CD4-positive, alpha-beta T cell treated with Interferon alpha-2 for 1 hour (primary cell): ENCODE measurements at regions not wholly inside any gene's neighbourhood (a gene's known extent, or its start where the extent isn't known, plus 50 kb on each side); places are given as distances from the start of the nearest gene placed in this dataset.
"Not testable (repeated sequence)": the region's sequence is repeated elsewhere in the genome, so short reads cannot be mapped to it uniquely, and the experiment has no call there.

Experiments
- DNase-seq, 2 donors: peaks; one replicate each; pipeline ENCODE4 v3.0.0-alpha.2; 2020 to 2022

GRCh38 chr2:57372237-57372984 lies 674.2 kb upstream of the VRK2 start:
- no peak for DNase-seq

- DNase-seq: no peak
Observed at GRCh38 chr2:57373530-57373929, 673.1 kb upstream of the VRK2 start.

- DNase-seq: no peak
Observed at GRCh38 chr2:57376985-57377384, 669.6 kb upstream of the VRK2 start.

- no peak for DNase-seq
Observed at GRCh38 chr2:57386305-57386704, 660.3 kb upstream of the VRK2 start.

DNA sequence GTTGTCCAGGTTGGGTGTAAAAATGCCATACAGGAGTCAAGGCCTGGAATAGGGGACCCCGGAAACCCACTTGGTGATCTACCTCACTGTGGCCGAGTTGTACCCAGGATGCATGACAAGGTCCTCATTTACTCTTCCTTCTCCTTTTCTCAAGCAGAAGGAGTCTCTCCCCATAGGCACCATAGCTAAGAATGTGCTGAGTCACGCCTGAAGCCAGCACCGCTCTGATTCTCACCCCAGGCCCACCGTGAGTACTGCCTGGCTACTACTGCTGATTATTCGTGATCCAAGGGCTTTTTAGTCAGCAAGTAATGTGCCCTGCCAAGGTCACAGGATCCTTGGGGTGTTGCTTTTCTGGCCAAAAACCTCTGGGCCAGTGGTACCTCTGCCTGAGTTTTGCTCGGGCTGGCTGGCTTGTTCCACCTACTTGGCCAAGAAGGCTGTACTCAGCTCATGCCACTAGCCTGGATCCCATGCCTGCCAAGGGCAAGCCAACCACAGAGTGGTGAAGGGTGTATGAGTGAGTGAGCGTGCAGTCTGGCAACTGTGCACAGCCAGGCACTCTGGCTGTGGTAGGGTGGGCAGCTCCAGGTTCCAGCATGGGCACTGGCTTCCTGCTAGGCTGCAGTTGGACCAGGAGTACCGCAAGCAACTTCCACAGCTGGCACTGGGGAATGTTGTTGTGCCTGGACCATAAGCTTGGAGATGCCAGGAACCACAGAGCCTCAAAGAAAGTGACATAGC lies 650.1 kb upstream of the VRK2 start:
- no peak for DNase-seq

DNA sequence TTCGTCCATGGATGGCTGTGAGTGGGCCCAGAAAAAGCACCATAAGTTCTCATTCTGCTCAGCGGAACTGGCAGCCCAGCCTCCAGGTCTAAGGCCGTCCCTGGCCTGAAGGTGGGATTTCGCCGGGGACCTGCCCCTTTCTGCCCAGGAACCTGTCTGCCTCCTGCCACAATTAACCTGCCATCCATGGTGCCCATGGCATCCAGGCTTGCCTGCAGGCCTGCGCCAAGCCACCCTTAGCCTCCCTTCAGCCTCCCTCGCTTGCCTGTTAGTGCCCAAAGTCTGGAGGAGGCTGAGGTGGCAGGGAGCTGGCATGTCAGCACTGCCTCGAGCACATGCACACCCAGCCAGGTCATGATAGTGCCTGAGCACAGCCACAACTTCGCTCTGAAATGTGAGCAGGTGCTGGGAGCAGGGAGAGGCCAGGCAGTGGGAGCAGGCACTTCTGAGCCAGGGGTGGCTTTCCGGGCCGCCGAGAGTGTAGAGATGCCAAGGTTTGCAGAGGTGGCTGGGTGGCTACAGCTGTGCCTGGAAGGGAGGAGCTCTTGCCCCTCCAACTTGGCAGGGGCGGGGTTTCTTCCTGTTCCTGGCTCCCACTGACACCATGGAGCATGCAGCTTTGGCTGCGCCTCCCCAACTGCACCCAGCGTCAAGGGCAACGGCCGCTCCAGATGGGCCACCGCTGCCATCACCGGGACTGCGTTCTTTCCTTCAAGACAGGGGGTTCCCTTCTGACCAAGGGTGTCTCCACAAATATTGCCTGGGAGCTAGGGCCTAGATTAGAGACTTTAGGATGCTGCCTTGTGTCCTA lies 648.9 kb upstream of the VRK2 start:
- DNase-seq: no peak

DNA sequence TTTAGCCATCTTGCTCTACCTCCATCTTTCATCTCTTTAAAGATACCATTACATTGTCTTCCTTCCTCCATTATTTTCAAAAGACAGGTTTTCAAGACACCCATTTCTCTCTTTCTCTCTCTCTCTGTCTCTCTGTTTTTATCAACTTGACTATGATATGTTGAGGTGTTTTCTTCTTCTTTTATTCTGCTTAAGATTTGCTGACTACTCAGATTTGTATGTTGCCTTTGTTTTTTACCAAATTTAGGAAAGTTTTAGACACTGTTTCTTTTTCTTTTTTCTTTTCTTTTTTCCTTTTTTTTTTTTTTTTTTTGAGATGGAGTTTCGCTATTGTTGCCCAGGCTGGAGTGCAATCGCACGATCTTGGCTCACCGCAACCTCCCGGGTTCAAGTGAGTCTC lies 647.5 kb upstream of the VRK2 start:
- DNase-seq: no peak

DNA sequence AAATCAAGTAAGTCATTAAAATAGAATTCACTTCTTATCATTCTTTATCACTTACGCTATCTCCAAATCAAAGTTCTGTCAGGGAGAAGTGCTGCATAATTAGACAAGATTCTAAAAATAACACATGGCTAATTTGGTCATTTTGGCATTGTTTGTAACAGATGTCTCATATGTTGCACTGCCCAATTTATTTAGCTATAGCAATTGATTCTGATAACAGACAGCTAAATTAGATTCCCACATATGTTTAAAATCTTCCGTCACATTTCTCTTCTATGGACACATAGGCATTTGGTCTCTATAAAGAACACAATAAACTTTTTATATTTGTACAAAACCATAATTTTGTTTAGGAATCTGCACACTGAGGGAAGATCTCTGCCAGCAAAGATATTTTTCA lies 644.5 kb upstream of the VRK2 start:
- no peak for DNase-seq

GRCh38 chr2:57402755-57403154 lies 643.9 kb upstream of the VRK2 start:
- no peak for DNase-seq

DNA sequence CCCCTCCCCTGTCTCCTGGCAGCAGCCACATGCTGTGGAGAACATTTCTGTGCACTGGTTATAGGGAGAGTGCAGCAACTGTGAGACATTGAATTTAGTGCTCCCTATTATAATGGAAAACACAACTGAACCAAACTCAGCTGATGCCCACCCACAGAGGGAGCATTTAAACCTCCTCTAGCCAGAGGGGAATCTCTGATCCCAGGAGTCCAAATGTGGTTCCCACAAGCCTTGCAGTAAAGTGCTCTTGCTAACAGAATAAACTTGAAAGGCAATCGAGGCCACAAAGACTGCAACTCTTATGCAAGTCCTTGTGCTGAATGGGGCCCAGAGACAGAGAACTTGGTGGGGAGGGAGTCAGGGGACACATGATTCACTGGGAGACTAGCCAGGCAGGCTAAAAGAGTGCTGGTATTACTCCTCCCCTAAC lies 638.8 kb upstream of the VRK2 start:
- no peak for DNase-seq

DNA sequence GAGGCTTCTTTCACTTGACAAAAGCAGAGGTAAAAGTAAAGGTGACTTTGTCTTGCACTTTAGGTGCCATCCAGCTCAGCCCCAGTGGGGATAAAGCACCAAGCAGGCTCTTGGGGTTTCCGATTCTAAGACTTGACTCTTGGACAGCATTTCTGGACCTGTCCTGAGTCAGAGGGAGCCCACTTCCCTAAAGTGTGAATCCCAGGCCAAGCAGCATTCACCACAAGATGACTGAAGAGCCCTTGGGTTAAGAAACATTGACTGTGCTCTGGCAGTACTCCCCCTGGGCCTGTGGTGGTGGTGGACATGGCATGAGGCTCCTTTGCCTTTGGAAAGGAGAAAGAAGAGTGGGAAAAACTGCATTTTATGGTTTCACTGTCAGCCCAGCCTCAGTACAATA lies 638.0 kb upstream of the VRK2 start:
- DNase-seq: no peak

DNA sequence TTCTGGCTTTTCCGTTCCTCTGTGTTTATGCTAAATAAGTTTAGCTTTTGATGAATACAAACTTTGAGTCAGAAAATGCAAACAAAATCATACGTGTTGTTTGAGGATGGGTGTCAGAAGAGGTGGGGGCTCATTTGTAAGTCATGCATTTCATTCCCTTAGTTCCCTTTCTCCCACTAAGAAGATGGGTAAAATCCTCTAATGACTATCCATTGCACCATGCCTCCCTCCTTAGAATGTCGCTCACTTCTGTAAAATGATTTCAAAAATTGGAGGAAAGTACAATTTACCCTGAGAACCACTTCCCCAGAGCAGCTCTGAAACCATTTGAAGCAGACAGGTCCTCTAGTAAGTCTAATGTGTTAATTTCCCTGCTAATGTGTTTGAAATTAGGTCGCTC lies 629.6 kb upstream of the VRK2 start:
- DNase-seq: no peak

DNA sequence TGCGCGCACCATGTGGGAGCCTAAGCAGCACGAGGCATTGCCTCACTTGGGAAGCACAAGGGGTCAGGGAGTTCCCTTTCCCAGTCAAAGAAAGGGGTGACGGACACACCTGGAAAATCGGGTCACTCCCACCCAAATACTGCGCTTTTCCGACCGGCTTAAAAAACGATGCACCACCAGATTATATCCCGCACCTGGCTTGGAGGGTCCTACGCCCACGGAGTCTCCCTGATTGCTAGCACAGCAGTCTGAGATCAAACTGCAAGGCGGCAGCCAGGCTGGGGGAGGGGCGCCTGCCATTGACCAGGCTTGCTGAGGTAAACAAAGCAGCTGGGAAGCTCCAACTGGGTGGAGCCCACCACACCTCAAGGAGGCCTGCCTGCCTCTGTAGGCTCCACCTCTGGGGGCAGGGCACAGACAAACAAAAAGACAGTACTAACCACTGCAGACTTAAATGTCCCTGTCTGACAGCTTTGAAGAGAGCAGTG lies 627.7 kb upstream of the VRK2 start:
- DNase-seq: not testable (repeated sequence)

DNA sequence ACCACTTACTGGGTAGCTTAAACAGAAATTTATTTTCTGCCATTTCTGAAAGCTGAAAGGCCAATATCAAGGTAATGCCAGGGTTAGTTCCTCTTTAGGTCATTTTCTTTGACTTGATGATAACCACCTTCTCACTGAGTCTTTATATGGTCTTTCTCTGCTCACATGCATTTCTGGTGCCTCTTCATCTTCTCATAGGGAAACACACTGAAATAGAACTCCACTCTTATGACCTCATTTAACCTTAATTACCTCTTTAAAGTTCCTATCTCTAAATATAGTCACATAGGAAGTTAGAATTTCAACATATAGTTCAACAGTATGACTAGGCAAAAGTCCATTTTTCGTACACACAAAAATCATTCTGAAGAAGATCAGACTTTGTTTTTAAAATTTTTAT lies 616.8 kb upstream of the VRK2 start:
- DNase-seq: no peak

- DNase-seq: no peak
Observed at GRCh38 chr2:57432528-57432927, 614.1 kb upstream of the VRK2 start.

DNA sequence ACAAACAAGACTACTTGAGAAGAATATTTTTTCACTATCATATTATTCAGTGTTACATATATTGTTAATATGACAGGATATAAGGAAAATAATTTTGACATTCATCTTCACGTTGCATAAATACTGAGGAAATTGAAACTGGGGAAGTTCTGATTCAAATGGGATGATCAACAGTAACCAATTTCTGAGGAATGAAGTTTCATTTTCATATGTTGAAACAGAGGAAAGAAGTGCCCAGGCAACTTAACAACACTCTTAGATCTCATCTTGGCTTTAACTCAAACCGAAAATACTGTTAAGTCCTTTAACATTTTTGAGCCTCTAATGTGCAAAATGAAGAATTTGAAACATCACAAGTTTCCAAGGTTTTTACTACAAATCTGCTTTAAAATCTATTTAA lies 612.2 kb upstream of the VRK2 start:
- no peak for DNase-seq

GRCh38 chr2:57434972-57435371 lies 611.6 kb upstream of the VRK2 start:
- no peak for DNase-seq

GRCh38 chr2:57437077-57437476 lies 609.5 kb upstream of the VRK2 start:
- no peak for DNase-seq

DNA sequence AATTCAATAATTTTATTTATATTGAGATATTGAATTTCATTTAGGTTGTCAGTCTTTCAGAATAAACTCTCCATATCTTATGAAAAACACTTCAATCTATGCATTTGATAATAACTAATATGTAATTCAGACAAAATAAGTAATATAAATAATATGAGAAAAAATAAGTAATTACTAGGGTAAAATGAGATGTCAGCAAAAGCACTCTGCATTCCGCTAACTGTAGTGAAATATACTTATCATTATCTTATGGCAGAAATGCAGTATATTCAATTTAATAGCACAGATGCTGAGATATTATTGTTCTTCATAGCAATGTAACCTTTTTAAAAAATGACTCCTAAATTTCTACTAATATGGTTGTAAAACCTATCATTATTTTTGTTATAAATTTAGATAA lies 606.2 kb upstream of the VRK2 start:
- no peak for DNase-seq

GRCh38 chr2:57443086-57443485 lies 603.5 kb upstream of the VRK2 start:
- DNase-seq: no peak

DNA sequence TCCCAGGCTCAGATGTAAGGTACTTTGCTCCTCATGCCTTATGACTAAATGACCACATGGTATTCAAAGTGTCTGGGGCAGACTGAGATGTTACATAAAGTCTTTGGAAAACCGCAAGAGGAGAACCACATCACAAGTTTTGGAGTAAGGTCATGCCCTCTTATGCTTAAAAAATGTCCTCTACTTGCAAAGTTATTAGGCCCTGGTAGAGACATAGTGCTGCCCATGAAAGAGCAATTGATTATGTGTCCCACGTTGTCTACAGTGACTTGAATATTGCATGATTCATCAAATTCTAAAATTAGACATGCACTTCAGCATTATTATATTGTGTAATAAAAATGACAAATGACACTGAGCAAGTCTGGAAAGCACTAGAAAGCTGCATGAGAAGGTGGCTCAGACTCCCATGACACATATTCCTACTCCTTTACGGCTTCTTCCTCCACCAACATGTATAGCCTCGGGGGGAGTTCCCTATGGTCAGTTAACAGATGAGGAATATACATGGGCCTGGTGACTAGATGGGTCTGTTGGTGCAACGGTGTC lies 602.6 kb upstream of the VRK2 start:
- DNase-seq: peak in 1 of 2 donors; percentile 18

- DNase-seq: no peak
Observed at GRCh38 chr2:57444752-57445430, 601.7 kb upstream of the VRK2 start.

GRCh38 chr2:57448816-57449215 lies 597.8 kb upstream of the VRK2 start:
- DNase-seq: no peak
